ENCODE measurements at regions not wholly inside any gene's neighbourhood (a gene's known extent, or its start where the extent isn't known, plus 50 kb on each side); places are given as distances from the start of the nearest gene placed in this dataset.
"Not testable (repeated sequence)": the region's sequence is repeated elsewhere in the genome, so short reads cannot be mapped to it uniquely, and the experiment has no call there.

DNA sequence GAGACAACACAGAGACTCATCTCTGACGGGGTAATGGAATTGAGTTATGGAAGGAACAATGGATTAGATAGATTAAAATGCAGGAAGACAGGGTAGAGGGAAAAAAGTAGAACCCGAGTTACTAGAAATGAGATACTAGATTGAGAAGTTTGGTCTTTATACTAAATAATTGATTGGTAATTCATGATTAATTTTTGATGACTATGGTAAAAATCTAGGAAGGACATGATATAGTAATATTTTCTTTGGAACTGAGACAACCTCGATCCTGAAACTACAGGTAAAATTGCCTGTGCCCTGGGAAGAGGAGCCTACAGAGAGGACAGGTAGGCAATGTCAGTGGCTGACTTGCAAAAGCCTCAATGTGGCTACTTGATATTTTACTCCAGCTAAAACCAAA is 188.4 kb upstream of the GPC6 start:
- Histone ChIP-seq H3K4me3 (ENCODE audit: low read depth, low read length) (no peak overlapping the region), H3K36me3 (ENCODE audit: insufficient read depth) (no peaks in the 10 kb centered on the region), H3K27ac (ENCODE audit: low read depth) (no peak overlapping the region), H3K4me1 (ENCODE audit: insufficient read depth) (no peaks in the 10 kb centered on the region)
- 92% methylated on average over 3 of the region's 3 CpGs for WGBS
- DNase-seq (ENCODE audit: extremely low spot score) = no peak

DNA sequence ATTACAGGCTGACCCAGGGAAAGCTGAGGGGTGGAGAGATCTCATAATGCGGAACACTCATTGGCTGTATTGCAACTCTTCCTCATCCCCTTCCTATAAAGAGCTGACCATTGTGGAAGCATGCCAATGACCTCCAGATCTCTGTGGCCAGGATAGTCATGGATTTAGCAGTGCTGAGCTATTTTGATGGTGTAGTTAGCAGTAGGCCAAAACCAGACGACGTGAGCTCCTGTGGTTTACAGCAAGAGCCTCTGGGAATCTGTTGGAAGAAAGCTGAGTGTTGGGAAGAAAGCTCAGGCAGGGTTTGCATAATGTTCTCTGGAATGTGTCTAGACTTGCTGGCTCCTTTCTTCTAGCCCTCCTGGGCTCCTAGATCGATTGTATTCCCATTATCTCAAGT is 187.5 kb upstream of the GPC6 start:
- Histone ChIP-seq H3K4me1 (ENCODE audit: insufficient read depth) (no peaks in the 10 kb centered on the region), H3K4me3 (ENCODE audit: low read depth, low read length) (no peak overlapping the region), H3K36me3 (ENCODE audit: insufficient read depth) (no peaks in the 10 kb centered on the region), H3K27ac (ENCODE audit: low read depth) (no peak overlapping the region)
- DNase-seq (ENCODE audit: extremely low spot score) = no peak
- 78% methylated on average over 4 of the region's 4 CpGs for WGBS

DNA sequence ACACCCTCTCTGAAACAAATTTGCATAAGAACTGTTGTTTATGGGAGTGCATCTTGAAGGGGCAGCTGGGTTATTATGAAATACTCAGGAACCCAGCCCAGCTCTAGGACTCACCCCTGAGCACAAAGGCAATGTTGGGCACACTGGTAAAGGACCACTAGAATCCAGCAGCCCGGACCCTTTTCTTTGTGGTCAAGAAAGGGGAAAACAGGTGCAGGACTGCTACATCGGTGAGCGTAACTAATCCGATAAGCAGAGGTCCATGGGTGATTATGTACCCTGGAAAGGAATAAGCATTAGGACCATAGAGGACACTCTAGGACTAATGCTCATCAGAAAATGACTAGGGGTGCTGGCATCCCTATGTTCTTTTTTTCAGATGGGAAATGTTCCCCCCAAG is 185.0 kb upstream of the GPC6 start:
- not testable (repeated sequence) for H3K27ac ChIP-seq (ENCODE audit: low read depth); H3K4me3 ChIP-seq (ENCODE audit: low read depth, low read length); H3K4me1 ChIP-seq (ENCODE audit: insufficient read depth); H3K36me3 ChIP-seq (ENCODE audit: insufficient read depth); DNase-seq (ENCODE audit: extremely low spot score)
- 93% methylated on average over 4 of the region's 4 CpGs for WGBS

DNA sequence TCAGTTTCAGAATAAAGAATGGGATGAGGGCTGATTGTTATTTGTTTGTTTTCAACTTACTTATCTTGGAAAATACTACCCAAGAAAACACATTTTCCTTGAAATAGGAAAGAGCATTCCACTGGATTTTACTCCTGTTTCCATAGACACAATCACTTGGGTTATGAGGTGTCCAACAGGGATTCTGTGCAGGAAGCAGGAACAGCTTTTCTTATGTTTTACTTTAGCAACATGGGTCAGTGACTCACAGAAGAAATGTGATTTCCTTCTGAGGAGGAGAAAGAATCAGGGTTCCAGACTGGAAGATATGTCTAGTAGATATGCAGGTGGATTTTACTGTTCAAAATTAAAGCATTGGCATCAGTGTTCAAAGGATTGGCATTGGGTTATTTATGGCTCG is 180.8 kb upstream of the GPC6 start:
- Histone ChIP-seq H3K4me1 (ENCODE audit: insufficient read depth) (no peaks in the 10 kb centered on the region), H3K36me3 (ENCODE audit: insufficient read depth) (no peaks in the 10 kb centered on the region), H3K27ac (ENCODE audit: low read depth) (no peak overlapping the region), H3K4me3 (ENCODE audit: low read depth, low read length) (no peak overlapping the region)
- 95% methylated on average over 1 of the region's 1 CpG for WGBS
- no peak for DNase-seq (ENCODE audit: extremely low spot score)

DNA sequence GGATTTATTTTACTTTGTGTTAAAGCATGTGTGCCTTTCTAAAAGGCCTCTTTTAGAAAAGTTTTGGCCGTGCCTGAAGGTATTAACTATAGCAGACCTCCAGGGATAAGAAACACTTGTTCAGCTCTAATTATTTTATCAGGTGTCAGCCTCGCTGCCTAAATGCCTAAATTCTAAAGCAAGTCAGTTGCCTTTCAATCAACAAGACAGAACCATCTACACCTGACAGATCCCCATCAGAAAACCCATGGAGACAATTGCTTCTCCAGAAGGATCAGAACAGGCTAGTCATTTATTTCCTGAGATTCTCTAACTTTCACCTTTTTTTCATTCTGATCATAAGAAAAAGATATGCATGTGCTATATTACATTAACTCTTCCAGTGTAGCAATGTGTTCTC is 171.4 kb upstream of the GPC6 start:
- Histone ChIP-seq H3K4me1 (ENCODE audit: insufficient read depth) (no peaks in the 10 kb centered on the region), H3K36me3 (ENCODE audit: insufficient read depth) (no peaks in the 10 kb centered on the region), H3K27ac (ENCODE audit: low read depth) (no peak overlapping the region), H3K4me3 (ENCODE audit: low read depth, low read length) (no peak overlapping the region)
- WGBS = 90% methylated on average over 2 of the region's 2 CpGs
- DNase-seq (ENCODE audit: extremely low spot score) = no peak

DNA sequence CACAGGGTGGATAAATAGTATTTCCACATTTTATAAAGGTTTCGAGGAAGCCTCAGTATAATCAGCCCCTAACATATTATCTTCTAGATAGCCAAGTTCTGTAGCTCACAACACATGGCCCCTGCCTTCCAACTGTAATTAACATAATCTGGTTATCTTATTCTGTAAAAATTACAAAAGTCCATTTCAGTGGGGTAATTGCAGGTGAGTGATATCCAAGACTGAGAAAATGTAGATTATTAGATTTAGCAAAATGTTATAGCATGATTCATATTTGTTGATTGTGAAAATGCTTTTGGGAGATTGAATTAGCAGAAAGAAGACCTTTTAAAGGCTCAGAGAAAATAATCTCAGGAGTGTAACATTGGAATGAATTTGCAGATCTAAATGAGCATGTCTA is 168.3 kb upstream of the GPC6 start:
- Histone ChIP-seq H3K4me1 (ENCODE audit: insufficient read depth) (no peaks in the 10 kb centered on the region), H3K27ac (ENCODE audit: low read depth) (no peak overlapping the region), H3K4me3 (ENCODE audit: low read depth, low read length) (no peak overlapping the region), H3K36me3 (ENCODE audit: insufficient read depth) (no peaks in the 10 kb centered on the region)
- 86% methylated on average over 1 of the region's 1 CpG for WGBS
- no peak for DNase-seq (ENCODE audit: extremely low spot score)

DNA sequence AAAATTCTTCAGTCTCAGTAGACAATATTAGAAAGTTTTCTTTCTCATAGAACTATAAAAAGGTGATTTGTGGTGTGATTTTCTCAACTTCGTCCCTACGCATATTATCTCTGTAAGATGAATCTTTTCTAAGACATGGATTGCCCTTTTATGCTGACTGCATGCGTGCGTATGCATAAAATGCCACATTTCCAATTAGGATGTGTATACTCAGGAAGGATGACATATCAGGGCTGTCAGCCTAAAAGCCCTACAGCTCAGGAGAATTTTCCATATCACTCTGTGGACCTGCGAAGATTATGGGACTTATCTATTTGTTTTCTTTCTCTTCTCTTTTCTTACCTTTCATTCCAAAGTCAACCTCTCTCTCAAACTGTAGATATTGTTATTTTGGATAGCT is 166.5 kb upstream of the GPC6 start:
- 84% methylated on average over 5 of the region's 5 CpGs for WGBS
- no peak for DNase-seq (ENCODE audit: extremely low spot score)
- no peaks in the 10 kb centered on the region for H3K36me3 ChIP-seq (ENCODE audit: insufficient read depth)

DNA sequence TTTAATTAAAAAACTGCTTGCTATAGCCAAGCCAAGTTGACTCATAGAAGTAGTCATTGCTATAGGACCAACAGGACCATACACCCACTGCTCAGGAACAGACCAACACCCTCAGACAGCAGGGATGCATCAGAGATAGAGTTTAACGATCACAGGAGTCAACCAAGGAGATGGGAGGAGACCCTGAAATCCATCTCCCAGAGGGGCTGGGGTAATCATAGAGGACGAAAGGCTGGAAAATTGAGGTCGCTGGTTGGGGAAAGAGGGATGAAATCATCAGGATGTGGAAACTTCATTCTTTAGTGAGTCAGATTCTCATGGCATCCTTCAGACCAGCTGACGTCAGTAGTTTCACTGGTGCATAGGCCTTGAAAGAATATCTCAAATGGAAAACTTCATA is 160.4 kb upstream of the GPC6 start:
- DNase-seq (ENCODE audit: extremely low spot score) = no peak
- no peaks in the 10 kb centered on the region for H3K4me1 ChIP-seq (ENCODE audit: insufficient read depth)
- no peak overlapping the region for H3K27ac ChIP-seq (ENCODE audit: low read depth)
- H3K4me3 ChIP-seq (ENCODE audit: low read depth, low read length) = no peak overlapping the region
- 78% methylated on average over 4 of the region's 4 CpGs for WGBS
- H3K36me3 ChIP-seq (ENCODE audit: insufficient read depth) = no peaks in the 10 kb centered on the region

More for the DNA sequence above, 166.5 kb upstream of the GPC6 start:
- H3K4me1 ChIP-seq (ENCODE audit: insufficient read depth) = no peaks in the 10 kb centered on the region
- no peak overlapping the region for H3K4me3 ChIP-seq (ENCODE audit: low read depth, low read length)
- H3K27ac ChIP-seq (ENCODE audit: low read depth) = no peak overlapping the region

DNA sequence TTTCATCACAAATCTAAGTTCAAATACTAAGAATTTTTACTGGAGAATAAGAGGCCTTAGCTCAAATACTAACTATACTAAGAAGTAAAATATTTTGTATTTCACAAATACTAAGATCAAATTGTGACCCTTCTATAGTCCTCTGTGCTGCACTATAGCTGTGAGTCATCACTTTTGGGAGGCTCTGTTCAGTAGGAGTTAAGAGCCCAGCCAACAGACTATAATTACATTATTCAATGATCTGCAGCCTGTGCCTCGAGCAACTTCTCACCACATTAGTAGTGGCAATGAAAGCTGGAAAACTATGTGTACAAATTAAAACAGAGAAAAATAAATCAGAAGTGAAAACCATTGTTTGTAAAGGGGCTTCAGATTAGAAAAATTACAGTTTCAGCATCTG is 147.3 kb upstream of the GPC6 start:
- WGBS = 59% methylated on average over 1 of the region's 1 CpG
- Histone ChIP-seq H3K36me3 (ENCODE audit: insufficient read depth) (no peaks in the 10 kb centered on the region), H3K4me1 (ENCODE audit: insufficient read depth) (no peaks in the 10 kb centered on the region), H3K27ac (ENCODE audit: low read depth) (no peak overlapping the region), H3K4me3 (ENCODE audit: low read depth, low read length) (no peak overlapping the region)
- DNase-seq (ENCODE audit: extremely low spot score) = no peak

DNA sequence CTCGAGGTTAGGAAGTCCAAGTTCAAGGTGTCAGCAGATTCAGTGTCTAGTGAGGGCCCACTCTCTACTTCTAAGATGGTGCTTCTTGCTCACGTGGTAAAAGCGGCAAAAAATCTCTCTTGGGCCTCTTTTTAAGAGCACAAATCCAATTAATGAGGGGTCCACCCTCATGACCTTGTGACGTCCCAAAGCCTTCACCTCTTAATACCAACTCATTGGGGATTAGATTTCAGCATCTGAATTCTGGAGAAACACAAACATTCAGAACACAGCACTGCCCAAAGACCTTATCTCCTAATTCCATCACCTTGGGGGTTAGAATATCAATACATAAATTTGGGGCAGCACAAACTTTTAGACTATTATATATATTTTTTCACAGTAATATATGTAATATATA is 146.4 kb upstream of the GPC6 start:
- Histone ChIP-seq H3K36me3 (ENCODE audit: insufficient read depth) (no peaks in the 10 kb centered on the region), H3K4me1 (ENCODE audit: insufficient read depth) (no peaks in the 10 kb centered on the region), H3K4me3 (ENCODE audit: low read depth, low read length) (no peak overlapping the region), H3K27ac (ENCODE audit: low read depth) (no peak overlapping the region)
- 81% methylated on average over 4 of the region's 4 CpGs for WGBS
- DNase-seq (ENCODE audit: extremely low spot score) = no peak

DNA sequence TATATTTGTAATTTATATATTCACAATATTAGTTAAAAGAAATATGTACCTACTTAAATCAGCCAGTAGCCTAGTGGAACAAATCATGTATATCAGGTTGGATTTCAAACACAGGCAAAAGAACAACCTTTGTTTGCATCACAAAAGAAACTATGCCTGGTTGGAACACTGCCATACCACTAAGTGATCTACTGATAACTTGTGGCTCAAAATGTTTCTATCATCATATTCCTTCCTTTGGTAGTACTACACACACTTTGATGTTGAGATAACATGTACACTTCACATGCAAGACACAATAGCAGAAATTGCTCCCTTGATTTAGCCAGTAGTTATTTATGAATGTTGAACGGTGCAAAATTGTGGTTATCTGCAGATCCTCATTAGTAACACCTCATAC is 146.0 kb upstream of the GPC6 start:
- no peak overlapping the region for H3K27ac ChIP-seq (ENCODE audit: low read depth)
- DNase-seq (ENCODE audit: extremely low spot score) = no peak
- 40% methylated on average over 1 of the region's 1 CpG for WGBS

DNA sequence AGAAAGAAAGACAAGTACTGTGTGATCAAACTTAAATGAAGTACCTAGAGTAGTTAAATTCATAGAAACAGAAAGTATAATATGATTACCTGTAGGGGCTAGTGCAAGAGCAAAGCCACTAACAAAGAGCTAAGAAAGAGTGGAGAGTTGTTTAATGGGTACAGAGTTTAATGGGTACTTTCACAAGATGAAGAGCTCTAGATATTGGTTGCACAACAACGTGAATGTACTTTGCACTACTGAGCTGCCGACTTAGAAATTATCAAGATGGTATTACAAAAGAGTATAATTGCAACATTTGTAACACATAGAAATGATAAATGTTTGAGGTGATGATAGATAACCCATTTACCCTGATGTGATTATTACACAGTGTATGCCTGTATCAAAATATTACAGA is 140.3 kb upstream of the GPC6 start:
- DNase-seq (ENCODE audit: extremely low spot score) = no peak
- H3K27ac ChIP-seq (ENCODE audit: low read depth) = no peak overlapping the region
- H3K36me3 ChIP-seq (ENCODE audit: insufficient read depth) = no peaks in the 10 kb centered on the region
- WGBS = 81% methylated on average over 2 of the region's 2 CpGs
- H3K4me3 ChIP-seq (ENCODE audit: low read depth, low read length) = no peak overlapping the region
- no peaks in the 10 kb centered on the region for H3K4me1 ChIP-seq (ENCODE audit: insufficient read depth)

More for the DNA sequence above, 146.0 kb upstream of the GPC6 start:
- Histone ChIP-seq H3K4me3 (ENCODE audit: low read depth, low read length) (no peak overlapping the region), H3K4me1 (ENCODE audit: insufficient read depth) (no peaks in the 10 kb centered on the region), H3K36me3 (ENCODE audit: insufficient read depth) (no peaks in the 10 kb centered on the region)

DNA sequence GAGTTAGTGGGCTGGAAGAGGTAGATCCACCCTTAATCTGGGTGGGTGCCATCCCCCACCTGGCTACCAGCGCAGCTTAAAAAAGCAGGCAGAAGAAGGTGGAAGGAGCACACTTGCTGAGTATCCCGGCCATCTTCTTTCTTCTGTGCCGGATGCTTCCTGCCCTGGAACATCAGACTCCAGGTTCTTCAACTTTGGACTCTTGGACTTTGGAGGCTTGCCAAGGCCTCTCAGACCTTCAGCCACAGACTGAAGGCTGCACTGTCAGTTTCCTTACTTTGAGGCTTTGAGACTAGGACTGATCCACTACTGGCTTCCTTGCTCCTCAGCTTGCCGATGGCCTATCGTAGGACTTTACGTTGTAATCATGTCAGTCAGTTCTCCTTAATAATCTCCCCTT is 127.6 kb upstream of the GPC6 start:
- Histone ChIP-seq H3K4me3 (ENCODE audit: low read depth, low read length) (no peak overlapping the region), H3K4me1 (ENCODE audit: insufficient read depth) (no peaks in the 10 kb centered on the region), H3K36me3 (ENCODE audit: insufficient read depth) (no peaks in the 10 kb centered on the region), H3K27ac (ENCODE audit: low read depth) (no peak overlapping the region)
- DNase-seq (ENCODE audit: extremely low spot score) = no peak
- WGBS = 94% methylated on average over 6 of the region's 6 CpGs

DNA sequence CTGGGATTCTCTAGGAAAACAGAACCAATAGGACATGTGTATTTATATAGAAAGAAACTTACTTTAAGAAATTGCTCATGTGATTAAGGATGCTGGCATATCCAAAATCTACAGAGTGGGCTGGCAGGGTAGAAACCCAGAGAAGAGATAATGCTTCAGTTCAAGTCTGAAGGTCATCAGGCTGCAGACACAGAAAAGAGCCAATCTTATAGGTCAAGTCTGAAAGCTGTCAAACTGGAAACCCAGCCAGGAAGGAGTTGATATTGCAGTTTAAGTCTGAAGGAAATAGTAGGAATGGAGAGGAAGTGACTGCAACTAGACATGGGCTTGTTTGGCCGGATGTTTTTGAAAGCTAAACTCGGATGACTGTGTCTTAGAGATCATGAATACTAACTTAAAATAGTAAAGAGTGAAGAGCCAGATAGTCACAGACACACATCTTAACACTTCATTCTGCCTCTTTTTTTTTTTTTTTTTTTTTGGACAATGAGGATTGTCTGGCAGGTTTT is 125.3 kb upstream of the GPC6 start:
- Histone ChIP-seq H3K4me1 (ENCODE audit: insufficient read depth) (no peaks in the 10 kb centered on the region), H3K36me3 (ENCODE audit: insufficient read depth) (no peaks in the 10 kb centered on the region), H3K27ac (ENCODE audit: low read depth) (no peak overlapping the region), H3K4me3 (ENCODE audit: low read depth, low read length) (no peak overlapping the region)
- 73% methylated on average over 2 of the region's 2 CpGs for WGBS
- DNase-seq (ENCODE audit: extremely low spot score) = no peak

DNA sequence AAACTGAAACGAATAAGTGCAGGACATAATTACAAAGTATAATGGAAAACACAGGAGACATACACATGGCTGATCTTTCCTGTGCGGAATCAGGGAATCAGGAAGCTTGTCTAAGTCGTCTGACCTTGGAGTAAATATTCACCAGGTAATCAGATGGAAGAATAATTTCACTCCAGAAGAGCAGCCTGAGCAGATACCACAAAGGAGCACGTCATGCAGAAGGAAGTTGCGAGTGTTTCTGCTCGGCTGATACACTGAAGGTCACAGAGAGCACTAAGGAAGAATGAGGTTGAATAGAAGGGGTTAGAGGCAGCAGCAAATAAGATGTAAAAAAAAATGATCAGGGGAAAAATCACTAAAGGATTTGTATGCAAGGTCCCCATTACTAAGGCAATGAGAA is 122.3 kb upstream of the GPC6 start:
- H3K36me3 ChIP-seq (ENCODE audit: insufficient read depth) = no peaks in the 10 kb centered on the region
- no peak overlapping the region for H3K4me3 ChIP-seq (ENCODE audit: low read depth, low read length)
- no peak for DNase-seq (ENCODE audit: extremely low spot score)
- H3K27ac ChIP-seq (ENCODE audit: low read depth) = no peak overlapping the region
- no peaks in the 10 kb centered on the region for H3K4me1 ChIP-seq (ENCODE audit: insufficient read depth)
- WGBS = 82% methylated on average over 6 of the region's 6 CpGs

Data from urinary bladder (tissue), 3 donors.